Astrocyte of the cerebellum (primary cell): ENCODE measurements at regions not wholly inside any gene's neighbourhood (a gene's known extent, or its start where the extent isn't known, plus 50 kb on each side); places are given as distances from the start of the nearest gene placed in this dataset.
A peak's percentile ranks its signal among the peaks of the same experiment; 100 is the strongest.
"Not testable (repeated sequence)": the region's sequence is repeated elsewhere in the genome, so short reads cannot be mapped to it uniquely, and the experiment has no call there.

ENCODE experiments used
- DNase-seq: peaks from one replicate; pipeline ENCODE4 v3.0.0-alpha.2; 2011; ENCODE audit warnings: low read depth
- H3K4me3 ChIP-seq: 2 replicates; pipeline ENCODE4 v1.5.1; 2011; ENCODE audit warnings: mild to moderate bottlenecking, low read depth, low read length, moderate library complexity
- CTCF ChIP-seq: IDR thresholded peaks from 2 replicates; pipeline ENCODE4 v1.5.1; 2012; ENCODE audit warnings: low read length, low read depth, moderate library complexity, mild to moderate bottlenecking; ENCODE audit errors: missing control alignments
- in situ Hi-C: cut with HindIII; loops from 2 replicates; pipeline ENCODE4 v1.10.0; 2017; ENCODE audit warnings: low sequenced_read_pairs

GRCh38 chr5:102154791-102155605 is 141.1 kb downstream of the SLCO4C1 start:
- DNase-seq, H3K4me3 ChIP-seq, in situ Hi-C loops: not testable (repeated sequence)

GRCh38 chr5:102154291-102154690 is 141.8 kb downstream of the SLCO4C1 start:
- in situ Hi-C loops = no loop called here
- no peak for TF ChIP-seq CTCF

GRCh38 chr5:102153003-102153759 is 142.9 kb downstream of the SLCO4C1 start:
- no peak overlapping the region for H3K4me3 ChIP-seq
- TF ChIP-seq CTCF = peak; percentile 46
- in situ Hi-C loops = no loop called here
- peak; percentile 0 for DNase-seq

More at GRCh38 chr5:102154291-102154690, 141.8 kb downstream of the SLCO4C1 start:
- no peak for DNase-seq
- H3K4me3 ChIP-seq = no peak overlapping the region

GRCh38 chr5:102139029-102139428 is 157.1 kb downstream of the SLCO4C1 start:
- H3K4me3 ChIP-seq = no peak overlapping the region
- DNase-seq = no peak
- in situ Hi-C loops = no loop called here
- no peak for TF ChIP-seq CTCF

- H3K4me3 ChIP-seq = no peak overlapping the region
- in situ Hi-C loops = no loop called here
- TF ChIP-seq CTCF = no peak
Observed at GRCh38 chr5:102138243-102138653, 157.8 kb downstream of the SLCO4C1 start.

GRCh38 chr5:102130890-102131289 is 165.2 kb downstream of the SLCO4C1 start:
- no peak for TF ChIP-seq CTCF
- H3K4me3 ChIP-seq = no peak overlapping the region
- no peak for DNase-seq
- in situ Hi-C loops = no loop called here

More at GRCh38 chr5:102138243-102138653, 157.8 kb downstream of the SLCO4C1 start:
- DNase-seq = no peak

GRCh38 chr5:102130386-102130785 is 165.7 kb downstream of the SLCO4C1 start:
- H3K4me3 ChIP-seq = no peak overlapping the region
- no peak for TF ChIP-seq CTCF
- in situ Hi-C loops = no loop called here
- DNase-seq = no peak
